Activated CD4-positive, alpha-beta T cell treated with anti-CD3 and anti-CD28 coated beads, Interleukin-2, amount 50 U/mL, for 24 hours (primary cell): ENCODE measurements at regions not wholly inside any gene's neighbourhood (a gene's known extent, or its start where the extent isn't known, plus 50 kb on each side); places are given as distances from the start of the nearest gene placed in this dataset.

Experiments
- DNase-seq, 2 donors: peaks; one replicate each; pipeline ENCODE4 v3.0.0-alpha.2; 2020; ENCODE audit warnings: low read depth in 1 of 2, low spot score in 1 of 2

- no peak for DNase-seq
Measured at GRCh38 chr5:4053136-4053535, 457.5 kb downstream of the IRX1 start.

DNA sequence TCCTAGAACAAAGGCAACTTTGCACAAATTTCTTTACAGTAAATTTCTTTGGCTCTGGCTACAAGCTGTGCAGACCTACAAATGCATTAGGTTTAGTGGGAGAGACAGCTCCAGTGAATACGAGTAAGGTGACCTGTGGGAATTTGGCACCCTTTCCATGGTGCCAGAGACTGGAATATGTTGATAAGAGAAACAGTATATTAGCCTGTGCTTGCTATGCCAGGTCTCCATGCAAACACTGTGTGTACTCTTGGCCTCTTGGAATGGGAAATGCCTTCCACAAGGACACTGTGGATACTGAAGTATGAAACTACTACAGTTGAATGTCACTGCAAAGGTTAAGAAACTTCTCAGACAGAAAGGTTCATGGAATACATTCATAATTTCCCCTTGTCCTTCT lies 458.5 kb downstream of the IRX1 start:
- no peak for DNase-seq

DNA sequence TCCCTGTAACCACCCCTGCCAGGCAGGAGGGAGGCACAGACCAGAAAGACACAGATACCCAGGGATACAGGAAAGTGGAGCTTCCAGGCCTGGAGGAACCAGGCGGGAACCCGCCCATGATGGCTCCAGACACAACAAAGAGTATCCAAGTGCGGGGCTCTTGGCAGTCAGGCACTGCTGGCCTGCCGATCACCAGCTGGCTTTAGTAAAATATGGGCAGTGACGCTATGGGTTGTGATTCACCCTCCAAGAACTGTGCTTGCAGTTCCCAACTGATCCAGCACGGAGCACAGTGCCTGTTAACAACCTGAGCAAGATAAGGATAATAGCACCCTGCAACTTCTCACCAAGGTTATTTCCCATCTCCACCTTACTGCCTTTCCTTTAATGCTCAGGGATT lies 463.3 kb downstream of the IRX1 start:
- DNase-seq = no peak

DNA sequence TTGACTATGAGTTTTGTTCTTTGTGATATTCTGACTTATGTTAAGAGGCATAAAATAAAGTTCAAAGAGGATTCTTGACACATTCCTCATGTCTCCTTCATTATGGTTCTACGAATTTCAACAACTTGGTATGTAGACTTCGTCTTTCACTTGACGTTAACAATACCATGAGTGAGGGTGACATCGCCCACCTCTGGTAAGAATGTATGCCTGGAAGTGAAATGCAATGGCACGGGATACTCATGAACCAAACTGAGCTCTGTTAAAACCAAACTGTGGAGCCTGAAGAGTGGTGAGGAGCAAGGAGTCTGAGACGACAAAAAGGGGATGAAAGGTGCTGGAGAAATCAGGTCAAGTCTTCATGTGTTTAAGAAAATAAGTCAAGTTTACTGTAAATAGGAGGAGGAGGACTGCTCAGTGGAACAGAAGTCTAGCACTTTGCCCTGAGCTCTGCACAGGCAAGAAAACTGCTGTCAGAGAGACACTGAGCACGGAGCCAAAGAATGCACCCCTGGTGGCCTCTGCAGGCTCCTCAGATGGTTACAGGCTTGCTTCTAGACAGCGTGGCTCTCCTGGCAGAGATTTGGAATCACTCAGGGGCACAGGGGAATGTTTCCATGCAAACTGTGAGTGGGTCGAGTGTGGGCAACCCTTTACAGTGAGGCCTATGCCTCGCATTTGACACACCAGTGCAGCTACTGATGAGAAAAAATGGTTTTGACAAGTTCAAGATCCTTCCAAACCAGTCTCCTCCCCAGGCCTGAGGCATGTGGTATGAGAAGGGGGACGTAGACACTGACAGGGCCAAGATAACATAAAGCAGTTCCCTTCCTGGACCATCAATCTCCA lies 470.1 kb downstream of the IRX1 start:
- DNase-seq = no peak

DNA sequence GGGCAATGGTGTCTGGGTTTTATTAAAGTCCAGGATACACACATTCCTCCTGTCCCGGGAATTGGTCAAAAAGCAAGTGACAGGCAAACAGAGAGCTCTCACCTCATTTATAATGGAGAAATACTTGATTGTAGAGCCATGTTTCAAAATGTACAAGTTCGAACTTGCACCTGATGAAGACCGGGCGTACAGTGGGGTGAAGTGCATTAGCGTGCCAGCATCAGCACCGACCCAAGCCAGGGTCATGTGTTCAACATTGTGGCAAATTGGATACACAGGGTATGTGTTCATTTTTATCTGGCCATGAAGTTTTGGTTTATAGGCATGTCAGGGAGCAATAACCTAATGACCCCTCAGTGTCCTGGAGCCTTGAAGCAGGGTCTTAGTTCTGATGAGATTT lies 472.5 kb downstream of the IRX1 start:
- DNase-seq = no peak

DNA sequence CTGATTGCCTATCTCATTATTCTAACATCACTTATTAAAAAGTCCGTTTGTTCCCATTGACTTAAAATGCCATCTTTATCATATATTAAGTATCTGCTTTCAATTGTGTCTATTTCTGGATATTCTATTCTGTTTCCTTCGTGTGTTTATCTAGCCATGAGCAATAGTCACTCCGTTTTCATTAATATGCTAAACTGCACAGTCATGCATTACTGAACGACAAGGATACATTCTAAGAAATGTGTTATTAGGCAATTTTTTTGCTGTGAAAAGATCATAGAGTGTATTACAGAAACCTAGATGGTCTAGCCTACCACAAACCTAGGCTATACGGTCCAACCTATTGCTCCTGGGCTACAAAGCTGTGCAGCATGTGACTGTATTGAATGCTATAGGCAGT lies 482.9 kb downstream of the IRX1 start:
- DNase-seq = no peak

DNA sequence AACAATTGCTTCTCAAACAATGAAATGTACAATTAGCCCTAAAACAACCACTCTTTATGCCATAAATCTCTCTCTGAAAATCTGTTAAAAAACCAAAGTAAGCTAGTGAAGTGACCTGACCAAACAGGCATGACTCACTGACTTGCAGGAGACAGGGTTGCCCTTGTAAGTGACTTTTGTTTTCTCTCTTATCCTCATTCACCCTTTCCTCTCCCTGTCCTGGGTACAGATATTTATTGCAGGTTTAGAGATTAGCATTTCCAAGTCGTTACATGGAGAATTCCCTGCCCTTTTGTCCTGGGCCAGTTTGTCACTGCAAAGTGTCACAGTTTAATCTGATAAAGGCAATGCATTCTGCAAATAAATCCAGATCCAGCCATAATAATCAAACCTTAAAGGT lies 484.2 kb downstream of the IRX1 start:
- no peak for DNase-seq

GRCh38 chr5:4080370-4080769 lies 484.7 kb downstream of the IRX1 start:
- DNase-seq = no peak

- DNase-seq = no peak
Measured at GRCh38 chr5:4081059-4081458, 485.4 kb downstream of the IRX1 start.

DNA sequence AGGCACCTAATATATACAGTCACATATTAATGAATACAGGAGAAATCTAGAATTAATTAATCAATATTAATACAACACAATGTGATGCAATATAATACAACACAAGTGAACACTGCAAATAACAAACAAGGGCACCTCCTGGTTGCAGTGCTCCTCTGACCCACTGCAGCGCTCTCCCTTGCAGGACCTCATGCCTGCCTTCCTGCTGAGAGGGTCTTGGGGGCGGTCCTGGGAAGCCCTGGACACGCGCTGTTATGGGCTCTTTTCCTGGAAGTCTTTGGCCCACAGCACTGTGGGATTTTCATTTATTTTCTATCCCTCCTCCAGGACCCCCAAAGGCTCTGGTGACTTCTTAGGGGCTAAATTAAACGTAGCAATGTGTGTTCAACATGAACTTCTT lies 485.8 kb downstream of the IRX1 start:
- DNase-seq = no peak

DNA sequence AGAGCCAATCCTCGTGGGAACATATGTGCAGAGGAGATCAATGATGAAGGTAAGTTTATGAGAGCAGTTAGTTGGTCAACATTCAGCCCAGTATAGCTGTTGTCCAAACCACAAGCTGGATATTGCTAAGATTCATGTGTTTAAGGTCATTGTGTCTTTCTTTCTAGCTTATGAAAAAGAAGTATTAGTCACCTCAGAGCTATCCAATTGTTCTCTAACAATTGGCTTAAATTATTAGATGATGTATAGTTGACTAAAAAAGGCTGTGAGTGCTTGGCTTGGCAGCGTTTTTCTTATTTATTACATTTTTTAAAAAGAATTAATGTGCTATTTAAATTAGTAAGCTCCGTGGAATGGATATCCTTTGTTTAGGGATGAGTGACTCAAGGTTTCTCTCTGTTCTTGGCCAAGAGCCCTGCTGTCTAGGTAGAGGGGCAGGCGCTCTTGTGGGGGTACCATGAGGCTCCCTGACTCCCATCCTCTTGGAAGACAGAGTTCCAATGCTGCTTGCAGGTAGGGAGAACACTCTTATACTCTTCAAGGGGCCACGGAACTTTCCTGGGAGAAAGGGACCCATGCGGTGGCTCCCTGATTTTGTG lies 487.4 kb downstream of the IRX1 start:
- no peak for DNase-seq

GRCh38 chr5:4083591-4084337 lies 488.1 kb downstream of the IRX1 start:
- DNase-seq = no peak

- no peak for DNase-seq
Measured at GRCh38 chr5:4086081-4086480, 490.4 kb downstream of the IRX1 start.

GRCh38 chr5:4087110-4087509 lies 491.5 kb downstream of the IRX1 start:
- no peak for DNase-seq

GRCh38 chr5:4089087-4089486 lies 493.5 kb downstream of the IRX1 start:
- DNase-seq = no peak

DNA sequence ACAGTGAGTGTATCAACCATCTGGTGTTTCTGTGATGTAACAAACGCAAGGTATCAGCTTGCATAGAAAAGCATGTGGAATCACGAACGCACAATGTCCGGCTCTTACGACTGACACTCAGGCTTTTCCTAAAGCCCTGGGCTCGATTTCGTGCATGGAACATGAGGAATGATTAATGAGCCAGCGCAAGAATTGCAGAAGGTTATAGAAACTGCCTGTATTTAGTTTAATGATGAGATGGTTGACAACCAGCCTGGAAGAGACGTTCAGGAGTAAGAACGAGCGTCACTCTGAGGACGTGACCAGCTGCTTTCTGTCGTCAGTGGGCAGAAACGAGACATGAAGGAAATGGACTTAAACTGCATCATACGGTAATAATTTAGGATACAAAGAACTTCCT lies 497.6 kb downstream of the IRX1 start:
- no peak for DNase-seq

- no peak for DNase-seq
Measured at GRCh38 chr5:4093970-4094369, 498.3 kb downstream of the IRX1 start.

- DNase-seq = no peak
Measured at GRCh38 chr5:4095918-4096630, 500.4 kb downstream of the IRX1 start.

DNA sequence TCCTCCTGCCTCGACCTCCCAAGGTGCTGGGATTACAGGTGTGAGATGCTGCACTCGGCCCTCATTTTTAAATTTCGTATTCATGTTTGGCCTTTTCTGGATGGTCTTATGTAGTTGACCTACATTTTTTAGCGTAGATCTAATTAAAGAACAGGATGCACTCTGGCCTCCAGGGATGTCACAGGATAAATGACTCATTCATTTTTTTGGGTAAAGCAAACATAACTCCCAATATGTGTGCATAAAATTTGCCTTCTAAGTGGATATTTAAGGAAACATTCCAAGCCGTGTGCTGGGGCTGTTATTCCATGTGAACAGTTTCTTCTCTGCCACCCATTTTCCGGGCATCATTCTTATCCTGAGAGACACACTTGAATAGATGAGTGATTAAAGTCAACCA lies 501.6 kb downstream of the IRX1 start:
- DNase-seq = no peak

- DNase-seq = no peak
Measured at GRCh38 chr5:4098226-4098625, 502.6 kb downstream of the IRX1 start.

DNA sequence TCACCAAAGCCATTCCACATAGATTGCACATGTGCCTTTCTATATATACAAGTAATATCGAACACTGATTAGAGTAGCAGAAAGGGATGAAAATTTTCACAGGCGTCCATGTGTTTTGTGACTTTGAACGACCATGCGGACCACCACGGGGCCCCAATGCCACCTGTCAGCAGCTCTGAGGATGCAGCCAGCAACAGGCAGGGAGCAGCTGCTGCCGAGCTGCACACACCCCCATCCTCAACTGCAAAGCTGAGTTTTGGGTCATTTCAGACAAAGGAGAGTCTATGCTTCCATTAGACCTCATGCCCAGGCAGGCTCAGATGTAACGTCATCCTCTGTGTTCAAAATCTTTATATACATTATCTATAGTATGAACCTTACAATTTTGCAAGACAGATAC lies 503.8 kb downstream of the IRX1 start:
- DNase-seq = no peak

DNA sequence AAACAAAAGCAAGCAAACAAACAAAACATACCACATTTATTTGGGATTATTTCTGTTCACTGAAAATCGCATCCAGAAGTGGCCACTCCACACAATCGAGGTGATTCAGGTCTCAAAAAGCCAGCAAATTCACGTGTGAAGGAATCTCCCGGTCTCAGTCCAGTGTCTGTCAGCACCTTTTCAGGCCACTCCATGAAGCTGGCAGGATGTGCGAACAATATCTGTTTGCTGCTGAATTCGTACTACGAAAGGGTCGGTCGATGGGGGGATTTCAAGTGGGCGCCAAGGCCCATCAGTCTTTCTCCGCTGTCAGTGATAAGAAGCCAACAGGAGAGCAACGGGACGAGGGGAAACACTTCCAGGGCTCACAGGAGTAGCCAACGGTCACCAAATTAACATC lies 505.1 kb downstream of the IRX1 start:
- DNase-seq = no peak
